ENCODE measurements at regions not wholly inside any gene's neighbourhood (a gene's known extent, or its start where the extent isn't known, plus 50 kb on each side); places are given as distances from the start of the nearest gene placed in this dataset.

- Histone ChIP-seq H3K79me2 (ENCODE audit: control insufficient read depth, insufficient read depth, low read length) (no peaks in the 10 kb centered on the region), H3K4me2 (ENCODE audit: insufficient read depth, low read length) (no peak overlapping the region), H3K4me1 (replicated peaks in 1 of 2; ENCODE audit: control insufficient read depth in 2 of 2, insufficient read depth in 2 of 2, low read length in 2 of 2) (no peaks in the 10 kb centered on the region), H2AFZ (ENCODE audit: low read depth, low read length) (no peak overlapping the region), H3K27me3 (ENCODE audit: control insufficient read depth in 2 of 2, insufficient read depth in 2 of 2, low read length in 2 of 2) (no peaks in the 10 kb centered on the region; a peak in 1 of 5 replicates), H3K9me1 (ENCODE audit: control insufficient read depth, insufficient read depth, low read length) (no peaks in the 10 kb centered on the region), H3K36me3 (ENCODE audit: control insufficient read depth, insufficient read depth, low read length) (no peaks in the 10 kb centered on the region), H3K4me3 (no peak overlapping the region), H3K9ac (ENCODE audit: insufficient read depth in 1 of 2, low read depth in 2 of 2, low read length in 2 of 2) (no peak overlapping the region), H3K27ac (ENCODE audit: extremely low read depth, low read depth, low read length) (no peak overlapping the region), H4K20me1 (replicated peaks; ENCODE audit: control insufficient read depth, insufficient read depth, low read length) (no peaks in the 10 kb centered on the region), H3K9me3 (replicated peaks; ENCODE audit: control insufficient read depth, insufficient read depth, low read depth, low read length) (no peaks in the 10 kb centered on the region)
- DNase-seq (ENCODE audit: extremely low read depth in 1 of 4, low spot score in 3 of 4) (no peak), ATAC-seq (no peak), FAIRE-seq (no peak)
- in situ Hi-C loops (cut with MboI) (no loop called here), intact Hi-C loops (cut with micrococcal nuclease) (loop anchor here (10.0 kb wide), 1 partner anchor 158 kb away; no protein-coding TSS in a partner anchor)
- no TSS peak for BruUV-seq (replicated peaks)
- 0% methylated on average over 3 of the region's 3 CpGs for WGBS (ENCODE audit: insufficient coverage, low coverage, missing lambda C conversion rate)
- POLR2A ChIA-PET = no interaction called here
- TF ChIP-seq GMEB1 (CRISPR knock-in tag; IDR thresholded peaks at IDR 0.05) (no peak), THRAP3 (IDR thresholded peaks at IDR 0.05; ENCODE audit: borderline replicate concordance) (no peak), ZNF707 (CRISPR knock-in tag; conservative IDR thresholded peaks at IDR 0.05) (no peak), CTBP1 (IDR thresholded peaks at IDR 0.05; ENCODE audit: borderline replicate concordance) (no peak), RBM22 (IDR thresholded peaks at IDR 0.05; ENCODE audit: low read depth, low read length, poor library complexity, severe bottlenecking) (no peak)
- TF ChIP-seq, protein P1, sequence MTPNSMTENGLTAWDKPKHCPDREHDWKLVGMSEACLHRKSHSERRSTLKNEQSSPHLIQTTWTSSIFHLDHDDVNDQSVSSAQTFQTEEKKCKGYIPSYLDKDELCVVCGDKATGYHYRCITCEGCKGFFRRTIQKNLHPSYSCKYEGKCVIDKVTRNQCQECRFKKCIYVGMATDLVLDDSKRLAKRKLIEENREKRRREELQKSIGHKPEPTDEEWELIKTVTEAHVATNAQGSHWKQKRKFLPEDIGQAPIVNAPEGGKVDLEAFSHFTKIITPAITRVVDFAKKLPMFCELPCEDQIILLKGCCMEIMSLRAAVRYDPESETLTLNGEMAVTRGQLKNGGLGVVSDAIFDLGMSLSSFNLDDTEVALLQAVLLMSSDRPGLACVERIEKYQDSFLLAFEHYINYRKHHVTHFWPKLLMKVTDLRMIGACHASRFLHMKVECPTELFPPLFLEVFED (CRISPR knock-in tag; conservative IDR thresholded peaks at IDR 0.05) = no peak
- TF ChIP-seq, protein P2, sequence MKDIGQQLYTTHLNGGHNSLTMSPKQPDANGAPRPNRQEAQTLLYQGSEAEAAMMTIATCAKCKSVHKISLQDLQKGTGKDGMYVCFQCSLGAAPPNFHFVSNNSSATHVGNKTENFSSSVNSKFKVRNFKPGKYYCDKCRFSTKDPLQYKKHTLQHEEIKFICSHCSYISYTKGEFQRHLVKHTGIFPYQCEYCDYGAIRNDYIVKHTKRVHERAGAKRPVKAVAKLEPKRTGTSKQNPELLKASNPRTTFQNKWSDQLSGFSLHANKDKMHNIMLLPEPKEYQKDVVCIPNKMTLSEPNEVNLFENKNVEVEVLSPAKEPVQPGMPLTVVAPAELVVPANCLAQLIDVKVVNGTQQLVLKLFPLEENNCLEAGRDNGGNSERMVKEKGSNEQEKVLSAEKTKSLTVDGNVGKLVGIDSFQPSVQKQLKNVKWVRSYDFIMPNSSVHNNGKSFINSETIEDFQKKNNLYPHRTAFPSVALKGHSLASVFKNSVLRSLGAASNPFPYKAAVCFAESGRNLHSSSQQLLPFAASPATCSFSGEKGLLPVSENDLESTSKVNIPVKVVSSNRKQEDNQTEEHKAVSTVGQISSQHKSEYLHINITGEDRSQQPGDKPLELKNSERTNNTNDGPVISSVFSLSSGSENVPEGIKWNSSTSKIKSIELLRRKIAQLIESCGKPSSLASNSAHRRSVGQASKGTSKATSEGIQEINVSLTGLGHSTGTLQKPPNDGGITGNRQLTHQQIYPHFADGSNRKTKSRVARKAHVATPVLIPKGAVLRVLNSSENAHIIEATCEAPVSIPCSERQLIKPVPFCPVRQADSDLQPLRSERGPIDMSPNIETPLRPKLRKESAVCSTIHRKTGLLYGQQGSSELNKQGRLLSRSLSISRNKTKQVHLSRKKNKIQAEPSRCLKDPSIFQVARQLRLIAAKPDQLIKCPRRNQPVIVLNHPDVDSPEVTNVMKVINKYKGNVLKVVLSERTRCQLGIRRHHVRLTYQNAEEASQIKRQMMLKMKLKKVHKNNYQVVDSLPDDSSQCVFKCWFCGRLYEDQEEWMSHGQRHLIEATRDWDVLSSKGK (CRISPR knock-in tag; IDR thresholded peaks at IDR 0.05) = no peak
- CTCF ChIA-PET (ENCODE audit: low intra/inter-chr PET ratio) = no interaction called here
Observed at GRCh38 chrX:150036641-150037040, 98.3 kb upstream of the EOLA2 start.

Measured in K562 (cell line).